Left ventricle myocardium inferior (tissue), 1 donor: ENCODE measurements at regions not wholly inside any gene's neighbourhood (a gene's known extent, or its start where the extent isn't known, plus 50 kb on each side); places are given as distances from the start of the nearest gene placed in this dataset.

ENCODE experiments used
- DNase-seq: peaks from one replicate; pipeline ENCODE4 v3.0.0-alpha.2; 2020
- H3K27ac ChIP-seq: fragments of 200-600 bp; replicated peaks from 2 replicates; pipeline ENCODE4 v1.8.0; 2021
- H3K27me3 ChIP-seq: fragments of 200-600 bp; 2 replicates; pipeline ENCODE4 v1.8.0; 2021; ENCODE audit warnings: low read depth
- H3K36me3 ChIP-seq: fragments of 200-600 bp; 2 replicates; pipeline ENCODE4 v1.8.0; 2021
- H3K4me1 ChIP-seq: fragments of 200-600 bp; 2 replicates; pipeline ENCODE4 v1.8.0; 2021
- H3K4me3 ChIP-seq: fragments of 200-600 bp; 2 replicates; pipeline ENCODE4 v1.8.0; 2021; ENCODE audit warnings: mild to moderate bottlenecking, moderate library complexity
- H3K9me3 ChIP-seq: fragments of 200-600 bp; replicated peaks from 2 replicates; pipeline ENCODE4 v1.8.0; 2021
- intact Hi-C: fragments of 100-400 bp; cut with micrococcal nuclease; formaldehyde crosslinking; loops from one replicate; pipeline ENCODE4 v1.11.0; 2022
- TF ChIP-seq, protein P1 (sequence below): fragments of 200-600 bp; IDR thresholded peaks from 2 replicates; pipeline ENCODE4 v1.8.0; 2021; ENCODE audit warnings: antibody characterized with exemption, mild to moderate bottlenecking, borderline replicate concordance
- donor health status: DM: no; HTN: yes; CAD: no; lungs with severe emphysema.

DNA sequence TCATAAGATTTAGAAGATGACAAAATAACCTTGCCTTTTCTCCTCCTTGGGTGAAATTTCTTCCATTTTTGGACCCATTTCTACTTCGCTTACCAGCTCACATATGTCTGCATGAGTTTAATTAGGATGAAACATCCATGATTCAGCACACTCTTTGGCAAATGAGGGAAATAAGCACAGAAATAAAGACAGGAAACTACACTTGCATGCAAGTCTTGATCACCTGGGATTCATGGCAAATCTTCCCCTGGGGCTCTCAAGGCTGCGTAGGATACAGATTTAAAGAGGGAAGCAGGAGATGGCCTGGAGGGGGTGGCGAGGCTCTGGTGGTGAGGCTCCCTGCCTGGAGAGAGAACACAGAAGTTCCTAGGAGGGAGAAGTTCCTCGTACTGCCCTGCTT is 147.8 kb downstream of the EDN3 start:
- intact Hi-C loops: no loop called here
- TF ChIP-seq, protein P1, sequence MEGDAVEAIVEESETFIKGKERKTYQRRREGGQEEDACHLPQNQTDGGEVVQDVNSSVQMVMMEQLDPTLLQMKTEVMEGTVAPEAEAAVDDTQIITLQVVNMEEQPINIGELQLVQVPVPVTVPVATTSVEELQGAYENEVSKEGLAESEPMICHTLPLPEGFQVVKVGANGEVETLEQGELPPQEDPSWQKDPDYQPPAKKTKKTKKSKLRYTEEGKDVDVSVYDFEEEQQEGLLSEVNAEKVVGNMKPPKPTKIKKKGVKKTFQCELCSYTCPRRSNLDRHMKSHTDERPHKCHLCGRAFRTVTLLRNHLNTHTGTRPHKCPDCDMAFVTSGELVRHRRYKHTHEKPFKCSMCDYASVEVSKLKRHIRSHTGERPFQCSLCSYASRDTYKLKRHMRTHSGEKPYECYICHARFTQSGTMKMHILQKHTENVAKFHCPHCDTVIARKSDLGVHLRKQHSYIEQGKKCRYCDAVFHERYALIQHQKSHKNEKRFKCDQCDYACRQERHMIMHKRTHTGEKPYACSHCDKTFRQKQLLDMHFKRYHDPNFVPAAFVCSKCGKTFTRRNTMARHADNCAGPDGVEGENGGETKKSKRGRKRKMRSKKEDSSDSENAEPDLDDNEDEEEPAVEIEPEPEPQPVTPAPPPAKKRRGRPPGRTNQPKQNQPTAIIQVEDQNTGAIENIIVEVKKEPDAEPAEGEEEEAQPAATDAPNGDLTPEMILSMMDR: no peak
- peaks cover 98% of the 10 kb centered on the region for H3K27me3 ChIP-seq
- peaks cover 3% of the 10 kb centered on the region for H3K4me1 ChIP-seq
- H3K9me3 ChIP-seq: no peaks in the 10 kb centered on the region
- H3K36me3 ChIP-seq: no peaks in the 10 kb centered on the region
- H3K4me3 ChIP-seq: no peak overlapping the region
- no peak overlapping the region for H3K27ac ChIP-seq
- DNase-seq: no peak

DNA sequence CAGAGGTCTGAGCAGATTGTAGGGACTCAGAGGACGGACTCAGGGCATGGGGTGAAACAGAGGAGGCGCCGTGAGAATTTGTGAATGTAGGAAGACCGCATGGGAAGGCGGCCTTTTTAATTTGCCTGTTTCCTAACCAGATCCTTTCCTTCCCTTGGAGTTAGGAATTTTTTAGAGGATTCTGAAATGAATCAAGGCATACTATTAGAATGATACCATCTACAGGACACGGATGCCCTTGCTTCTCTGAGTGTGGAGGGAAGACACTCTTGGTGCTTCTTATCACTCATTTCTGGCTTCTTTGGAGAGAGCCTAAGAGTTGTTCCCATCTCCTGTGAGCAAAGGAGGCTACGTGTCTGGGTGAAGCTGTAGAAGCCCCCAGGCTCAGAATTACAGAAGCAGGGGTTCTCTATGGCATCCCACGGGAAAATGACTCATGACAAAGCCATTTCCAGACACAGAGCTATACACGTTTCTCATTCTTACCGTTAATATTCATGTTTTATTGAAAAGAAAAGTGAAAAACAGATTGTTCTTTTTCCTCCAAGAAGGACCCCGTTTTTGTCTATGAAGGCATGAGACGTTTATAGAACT is 148.5 kb downstream of the EDN3 start:
- no peak overlapping the region for H3K27ac ChIP-seq
- H3K4me1 ChIP-seq: peaks cover 3% of the 10 kb centered on the region
- TF ChIP-seq, protein P1: no peak
- no peak overlapping the region for H3K4me3 ChIP-seq
- intact Hi-C loops: no loop called here
- H3K36me3 ChIP-seq: no peaks in the 10 kb centered on the region
- H3K27me3 ChIP-seq: peaks cover 93% of the 10 kb centered on the region
- DNase-seq: no peak
- no peaks in the 10 kb centered on the region for H3K9me3 ChIP-seq

DNA sequence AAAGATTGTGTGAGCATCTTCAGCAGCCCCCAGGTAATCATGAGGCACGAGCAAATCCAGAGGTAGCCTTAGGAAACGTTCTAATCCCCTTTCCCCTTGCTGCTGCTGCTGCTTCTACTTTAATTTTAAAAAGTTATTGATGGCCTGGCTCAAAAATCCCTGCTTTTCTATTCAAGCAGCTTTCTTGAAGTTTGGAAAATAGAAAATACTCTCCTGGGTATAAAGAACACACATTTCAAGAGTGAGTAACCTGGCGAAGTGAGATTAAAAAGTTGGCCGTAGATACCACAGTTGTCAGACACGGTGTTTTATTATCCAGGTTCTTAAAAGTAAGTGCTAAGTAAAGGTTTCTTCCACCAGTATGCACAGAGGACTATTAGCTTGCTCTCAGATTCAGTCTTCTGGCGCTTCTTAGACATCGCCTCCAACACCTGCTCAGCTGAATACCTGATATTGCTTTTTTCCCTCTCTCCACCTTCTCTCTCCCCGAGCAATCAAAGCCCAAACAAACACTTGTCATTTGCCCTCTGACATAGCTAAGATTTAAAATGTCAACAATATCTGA is 150.7 kb downstream of the EDN3 start:
- DNase-seq: no peak
- Histone ChIP-seq H3K27me3 (peaks cover 75% of the 10 kb centered on the region), H3K36me3 (no peaks in the 10 kb centered on the region), H3K4me1 (peaks cover 3% of the 10 kb centered on the region), H3K27ac (no peak overlapping the region), H3K9me3 (no peaks in the 10 kb centered on the region), H3K4me3 (no peak overlapping the region)
- TF ChIP-seq, protein P1: no peak
- intact Hi-C loops: no loop called here

DNA sequence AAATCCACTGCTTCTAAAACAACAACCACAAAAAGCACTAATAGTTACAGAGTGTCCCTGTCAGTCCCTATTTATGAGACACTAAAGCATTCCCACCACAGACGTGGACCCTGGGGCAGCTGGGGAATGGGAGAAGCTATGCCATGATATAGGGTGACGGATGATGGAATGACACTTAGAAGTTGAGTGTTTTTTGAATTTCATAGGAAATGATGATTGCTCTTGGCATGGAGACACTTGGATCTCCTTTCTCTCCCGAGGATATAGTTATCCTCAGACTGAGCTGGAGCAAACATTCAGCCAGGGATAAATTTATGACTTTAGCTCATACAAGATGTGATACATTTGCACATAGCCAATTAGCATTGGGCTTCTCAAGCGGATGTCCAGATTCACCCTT is 151.2 kb downstream of the EDN3 start:
- H3K27ac ChIP-seq: no peak overlapping the region
- intact Hi-C loops: no loop called here
- peaks cover 3% of the 10 kb centered on the region for H3K4me1 ChIP-seq
- no peaks in the 10 kb centered on the region for H3K36me3 ChIP-seq
- H3K27me3 ChIP-seq: peaks cover 75% of the 10 kb centered on the region
- TF ChIP-seq, protein P1: no peak
- DNase-seq: no peak
- H3K9me3 ChIP-seq: no peaks in the 10 kb centered on the region
- no peak overlapping the region for H3K4me3 ChIP-seq

DNA sequence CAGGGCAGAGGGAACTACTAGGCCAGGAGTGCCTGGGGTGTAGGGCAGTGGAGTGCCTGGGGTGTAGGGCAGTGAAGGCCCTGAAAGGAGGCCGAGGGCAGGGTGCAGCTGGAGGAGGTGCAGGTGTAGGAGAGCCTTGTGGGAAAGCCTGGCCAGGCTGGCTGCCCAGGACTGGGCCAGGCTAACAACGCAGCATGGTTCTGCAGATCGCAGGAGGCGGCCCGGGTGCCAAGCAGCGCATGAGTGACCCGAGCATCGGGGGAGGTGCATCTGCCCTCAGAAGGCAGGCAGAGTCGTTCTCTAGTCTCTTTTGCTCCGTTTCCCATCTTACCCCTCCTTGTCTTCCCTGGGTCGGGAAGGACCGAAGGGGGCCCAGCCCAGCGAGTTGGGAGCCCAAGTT is 151.5 kb upstream of the PHACTR3 start:
- Histone ChIP-seq H3K36me3 (no peaks in the 10 kb centered on the region), H3K4me1 (peaks cover 3% of the 10 kb centered on the region), H3K9me3 (no peaks in the 10 kb centered on the region), H3K27me3 (peaks cover 73% of the 10 kb centered on the region), H3K27ac (no peak overlapping the region), H3K4me3 (no peak overlapping the region)
- intact Hi-C loops: no loop called here
- TF ChIP-seq, protein P1: no peak
- no peak for DNase-seq
